Neuronal stem cell (in vitro differentiated cells): ENCODE measurements at regions not wholly inside any gene's neighbourhood (a gene's known extent, or its start where the extent isn't known, plus 50 kb on each side); places are given as distances from the start of the nearest gene placed in this dataset.
"Not testable (repeated sequence)": the region's sequence is repeated elsewhere in the genome, so short reads cannot be mapped to it uniquely, and the experiment has no call there.

Experiments used
- DNase-seq: peaks from one replicate; pipeline ENCODE4 v3.0.0-alpha.2; 2013; ENCODE audit warnings: low spot score
- H2AFZ ChIP-seq: one replicate; pipeline ENCODE4 v1.6.1; 2013; ENCODE audit warnings: mild to moderate bottlenecking, low read length, inconsistent platforms
- H2AK5ac ChIP-seq: 2 replicates; pipeline ENCODE4 v1.6.1; 2013; ENCODE audit warnings: low read depth, mild to moderate bottlenecking, inconsistent platforms, low read length, moderate library complexity, mixed read lengths
- H2BK120ac ChIP-seq: 2 replicates; pipeline ENCODE4 v1.6.1; 2013; ENCODE audit warnings: low read depth, mild to moderate bottlenecking, inconsistent platforms, low read length, moderate library complexity, mixed read lengths
- H2BK12ac ChIP-seq: one replicate; pipeline ENCODE4 v1.6.1; 2013; ENCODE audit warnings: low read length, inconsistent platforms
- H2BK15ac ChIP-seq: 2 replicates; pipeline ENCODE4 v1.6.1; 2013; ENCODE audit warnings: mild to moderate bottlenecking, low read length, inconsistent platforms, mixed read lengths
- H2BK5ac ChIP-seq: one replicate; pipeline ENCODE4 v1.6.1; 2013; ENCODE audit warnings: inconsistent platforms, mild to moderate bottlenecking, low read length, moderate library complexity
- H3K14ac ChIP-seq: one replicate; pipeline ENCODE4 v1.6.1; 2013; ENCODE audit warnings: low read length, inconsistent platforms
- H3K18ac ChIP-seq: 2 replicates; pipeline ENCODE4 v1.6.1; 2013; ENCODE audit warnings: low read length, inconsistent platforms
- H3K23ac ChIP-seq: 2 replicates; pipeline ENCODE4 v1.6.1; 2013; ENCODE audit warnings: low read depth, mild to moderate bottlenecking, mixed read lengths, low read length, inconsistent platforms; ENCODE audit not compliant: poor library complexity
- H3K27ac ChIP-seq: replicated peaks from 3 replicates; pipeline ENCODE4 v1.5.1; 2013; ENCODE audit warnings: low read length, inconsistent platforms
- H3K27me3 ChIP-seq, 3 experiments: 2 replicates each; pipeline ENCODE4 v1.6.1; 2013; ENCODE audit warnings: low read length in 3 of 3, mild to moderate bottlenecking in 2 of 3, inconsistent platforms in 1 of 3, low read depth in 1 of 3, mixed read lengths in 1 of 3, moderate library complexity in 1 of 3; ENCODE audit not compliant: control insufficient read depth in 3 of 3, insufficient read depth in 3 of 3
- H3K36me3 ChIP-seq, 2 donors: replicated peaks in 1 of 2; 2 replicates each; pipeline ENCODE4 v1.6.1; 2013; ENCODE audit warnings: low read length in 2 of 2; ENCODE audit not compliant: control insufficient read depth in 2 of 2, insufficient read depth in 2 of 2
- H3K4ac ChIP-seq: 2 replicates; pipeline ENCODE4 v1.6.1; 2013; ENCODE audit warnings: inconsistent platforms, mild to moderate bottlenecking, low read length, moderate library complexity
- H3K4me1 ChIP-seq, 2 donors: 1 replicate in 1 of 2; 2 replicates in 1 of 2; pipeline ENCODE4 v1.6.1; 2013; ENCODE audit warnings: low read length in 2 of 2, low read depth in 1 of 2; ENCODE audit not compliant: control insufficient read depth in 2 of 2, insufficient read depth in 1 of 2
- H3K4me2 ChIP-seq: one replicate; pipeline ENCODE4 v1.6.1; 2013; ENCODE audit warnings: mild to moderate bottlenecking, low read length, inconsistent platforms; ENCODE audit not compliant: insufficient read depth, poor library complexity, severe bottlenecking
- H3K4me3 ChIP-seq, 2 donors: 2 replicates each; pipeline ENCODE4 v1.5.1; 2013; ENCODE audit warnings: low read length in 2 of 2, mild to moderate bottlenecking in 2 of 2, inconsistent platforms in 1 of 2, moderate library complexity in 1 of 2
- H3K79me1 ChIP-seq: one replicate; pipeline ENCODE4 v1.6.1; 2013; ENCODE audit warnings: low read depth, mild to moderate bottlenecking, inconsistent platforms, low read length, moderate library complexity
- H3K9ac ChIP-seq: one replicate; pipeline ENCODE4 v1.6.1; 2013; ENCODE audit warnings: mild to moderate bottlenecking, low read depth, low read length, inconsistent platforms; ENCODE audit not compliant: poor library complexity
- H3K9me3 ChIP-seq, 2 donors: replicated peaks in 1 of 2; 2 replicates each; pipeline versions ENCODE3 to v1.6.1; 2013; ENCODE audit warnings: low read length in 2 of 2, mild to moderate bottlenecking in 2 of 2, inconsistent platforms in 1 of 2, low read depth in 1 of 2, mixed read lengths in 1 of 2, moderate library complexity in 1 of 2; ENCODE audit not compliant: control insufficient read depth in 2 of 2, insufficient read depth in 1 of 2
- H4K8ac ChIP-seq: one replicate; pipeline ENCODE4 v1.6.1; 2013; ENCODE audit warnings: low read depth, mild to moderate bottlenecking, inconsistent platforms, low read length, moderate library complexity
- H4K91ac ChIP-seq: one replicate; pipeline ENCODE4 v1.6.1; 2013; ENCODE audit warnings: low read length, low read depth, mild to moderate bottlenecking, inconsistent platforms; ENCODE audit not compliant: poor library complexity
- WGBS, 2 donors: extraction: QIAGEN DNeasy Blood & Tissue Kit; methylation state at CpG; one replicate each; pipeline ENCODE4 v1.1.7; 2013; ENCODE audit warnings: missing lambda C conversion rate in 2 of 2, mixed read lengths in 1 of 2; ENCODE audit not compliant: insufficient read length in 2 of 2, insufficient replicate concordance in 1 of 2; ENCODE audit errors: extremely low coverage in 2 of 2; 5-methylcytosine and 5-hydroxymethylcytosine counted together

- Histone ChIP-seq H2BK12ac (no peak overlapping the region), H3K27me3 (no peaks in the 10 kb centered on the region), H3K14ac (no peak overlapping the region), H2AFZ (no peak overlapping the region), H3K27ac (no peak overlapping the region), H2BK120ac (no peak overlapping the region), H2BK5ac (no peak overlapping the region), H3K4me1 (peaks cover 0 to 2% of the 10 kb centered on the region in 2 donors), H3K9me3 (no peaks in the 10 kb centered on the region), H2BK15ac (no peak overlapping the region), H3K36me3 (no peaks in the 10 kb centered on the region), H2AK5ac (no peak overlapping the region), H3K4ac (no peak overlapping the region), H3K9ac (no peak overlapping the region), H3K79me1 (no peaks in the 10 kb centered on the region), H3K4me2 (no peak overlapping the region), H3K4me3 (no peak overlapping the region), H3K23ac (no peak overlapping the region), H4K8ac (no peak overlapping the region), H3K18ac (no peak overlapping the region), H4K91ac (no peak overlapping the region)
- no peak for DNase-seq
- WGBS, 2 donors, result no CpG with 5 or more reads among the region's 3 CpGs
These were observed 147.5 kb upstream of the HS3ST4 start for GRCh38 chr16:25544294-25544693.

DNA sequence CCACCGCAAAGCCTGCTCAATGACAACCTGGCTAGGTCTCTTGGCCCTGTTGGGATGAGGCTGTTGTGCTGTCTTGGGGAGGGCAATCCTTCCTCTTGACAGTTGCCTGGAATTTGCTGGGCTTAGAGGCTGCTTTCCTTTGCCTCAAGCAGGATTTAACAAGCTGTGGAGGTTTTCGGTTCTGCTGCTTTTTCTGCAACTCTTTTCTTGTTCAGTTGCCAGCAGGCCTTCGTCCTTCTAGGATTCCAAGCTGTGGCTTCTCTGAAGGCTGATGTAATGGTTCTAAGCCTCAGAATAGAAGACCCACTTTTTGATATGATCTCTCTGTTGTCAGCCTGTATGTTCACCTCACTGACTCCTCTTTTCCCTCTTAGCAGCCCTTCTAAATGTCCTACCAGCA lies 149.5 kb upstream of the HS3ST4 start:
- no peak overlapping the region for H3K4ac ChIP-seq
- H4K91ac ChIP-seq, result no peak overlapping the region
- H3K4me2 ChIP-seq, result no peak overlapping the region
- H3K4me3 ChIP-seq, result no peak overlapping the region
- no peak overlapping the region for H2AK5ac ChIP-seq
- H3K18ac ChIP-seq, result no peak overlapping the region
- no peak overlapping the region for H2BK120ac ChIP-seq
- H3K4me1 ChIP-seq, result peaks cover 0 to 2% of the 10 kb centered on the region in 2 donors
- H2BK5ac ChIP-seq, result no peak overlapping the region
- H3K27me3 ChIP-seq, result no peaks in the 10 kb centered on the region
- H3K79me1 ChIP-seq, result no peaks in the 10 kb centered on the region
- DNase-seq, result no peak
- H2AFZ ChIP-seq, result no peak overlapping the region
- H3K9me3 ChIP-seq, result no peaks in the 10 kb centered on the region
- H3K27ac ChIP-seq, result no peak overlapping the region
- H3K23ac ChIP-seq, result no peak overlapping the region
- no peak overlapping the region for H4K8ac ChIP-seq
- no peaks in the 10 kb centered on the region for H3K36me3 ChIP-seq
- no peak overlapping the region for H2BK12ac ChIP-seq
- H3K9ac ChIP-seq, result no peak overlapping the region
- H3K14ac ChIP-seq, result no peak overlapping the region
- no CpG with 5 or more reads among the region's 3 CpGs for WGBS, 2 donors
- H2BK15ac ChIP-seq, result no peak overlapping the region

DNA sequence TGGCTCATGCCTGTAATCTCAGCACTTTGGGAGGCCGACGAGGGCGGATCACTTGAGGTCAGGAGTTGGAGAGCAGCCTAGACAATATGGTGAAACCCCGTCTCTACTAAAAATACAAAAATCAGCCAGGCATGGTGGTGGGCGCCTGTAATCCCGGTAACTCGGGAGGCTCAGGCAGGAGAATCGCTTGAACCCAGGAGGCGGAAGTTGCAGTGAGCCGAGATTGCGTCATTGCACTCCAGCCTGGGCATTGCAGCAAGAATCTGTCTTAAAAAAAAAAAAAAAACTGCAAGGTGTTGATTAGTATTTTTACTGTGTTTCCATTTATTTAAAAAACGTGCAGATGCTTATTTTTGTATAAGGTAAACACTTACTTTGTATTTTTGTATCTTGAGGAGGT lies 152.0 kb upstream of the HS3ST4 start:
- H3K9me3 ChIP-seq, H2AK5ac ChIP-seq, H4K91ac ChIP-seq, H3K4me2 ChIP-seq, H3K9ac ChIP-seq, H3K27ac ChIP-seq, DNase-seq, H3K4me1 ChIP-seq, H3K27me3 ChIP-seq, H2BK120ac ChIP-seq, H2AFZ ChIP-seq, H2BK15ac ChIP-seq, H3K79me1 ChIP-seq, H3K4ac ChIP-seq, H3K18ac ChIP-seq, H4K8ac ChIP-seq, H2BK5ac ChIP-seq, H3K14ac ChIP-seq, H3K36me3 ChIP-seq, H3K23ac ChIP-seq, H3K4me3 ChIP-seq, H2BK12ac ChIP-seq: not testable (repeated sequence)
- WGBS, 2 donors, result no CpG with 5 or more reads among the region's 12 CpGs

DNA sequence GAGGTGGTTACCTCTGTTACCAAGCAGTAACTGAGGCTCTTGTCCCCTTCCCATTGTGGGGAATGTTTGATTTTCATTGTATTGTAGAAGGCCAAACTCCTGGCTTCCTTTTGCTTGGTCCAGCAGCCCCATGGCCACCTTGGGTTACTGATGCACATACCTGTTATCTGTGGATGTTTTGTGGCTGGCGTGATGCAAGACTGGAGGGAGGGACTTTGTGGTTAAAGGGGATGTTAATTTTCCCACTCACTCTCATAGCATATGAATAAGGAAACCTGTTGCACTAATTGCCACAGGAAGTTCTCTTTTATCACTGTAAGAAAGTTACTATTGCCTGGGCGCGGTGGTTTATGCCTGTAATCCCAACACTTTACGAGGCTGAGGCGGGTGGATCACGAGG lies 168.6 kb upstream of the HS3ST4 start:
- Histone ChIP-seq H4K91ac (no peak overlapping the region), H3K79me1 (no peaks in the 10 kb centered on the region), H3K27me3 (no peaks in the 10 kb centered on the region), H3K9ac (no peak overlapping the region), H3K14ac (no peak overlapping the region), H3K4me1 (no peaks in the 10 kb centered on the region), H2BK12ac (no peak overlapping the region), H3K36me3 (no peaks in the 10 kb centered on the region), H3K23ac (no peak overlapping the region), H3K27ac (no peak overlapping the region), H2BK120ac (no peak overlapping the region), H3K9me3 (no peaks in the 10 kb centered on the region), H3K4me3 (no peak overlapping the region), H3K4ac (no peak overlapping the region), H2AFZ (no peak overlapping the region), H3K18ac (no peak overlapping the region), H2BK15ac (no peak overlapping the region), H3K4me2 (no peak overlapping the region), H2AK5ac (no peak overlapping the region), H2BK5ac (no peak overlapping the region), H4K8ac (no peak overlapping the region)
- no CpG with 5 or more reads among the region's 6 CpGs for WGBS, 2 donors
- DNase-seq, result no peak
